ENCODE measurements at regions not wholly inside any gene's neighbourhood (a gene's known extent, or its start where the extent isn't known, plus 50 kb on each side); places are given as distances from the start of the nearest gene placed in this dataset.

- no peaks in the 10 kb centered on the region for H3K4me1 ChIP-seq
- TF ChIP-seq CTCF (IDR thresholded peaks at IDR 0.05): no peak
- DNase-seq: no peak
- 54 to 69% methylated on average over 5 of the region's 5 CpGs for WGBS, 2 donors
- no peaks in the 10 kb centered on the region for H3K36me3 ChIP-seq
- H3K27ac ChIP-seq: no peak overlapping the region
- intact Hi-C loops (cut with DNase I): no loop called here
- H3K27me3 ChIP-seq: peaks cover 0 to 47% (median 0%) of the 10 kb centered on the region in 7 donors
- no peaks in the 10 kb centered on the region for H3K9me3 ChIP-seq
- no peak for ATAC-seq
- H3K4me3 ChIP-seq: no peak overlapping the region
Observed at GRCh38 chr17:45649796-45650195, 134.3 kb upstream of the CRHR1 start.

GRCh38 chr17:45650561-45650960 is 133.6 kb upstream of the CRHR1 start:
- no peaks in the 10 kb centered on the region for H3K36me3 ChIP-seq
- 48 to 55% methylated on average over 10 of the region's 10 CpGs for WGBS, 2 donors
- no peak for TF ChIP-seq CTCF (IDR thresholded peaks at IDR 0.05)

DNA sequence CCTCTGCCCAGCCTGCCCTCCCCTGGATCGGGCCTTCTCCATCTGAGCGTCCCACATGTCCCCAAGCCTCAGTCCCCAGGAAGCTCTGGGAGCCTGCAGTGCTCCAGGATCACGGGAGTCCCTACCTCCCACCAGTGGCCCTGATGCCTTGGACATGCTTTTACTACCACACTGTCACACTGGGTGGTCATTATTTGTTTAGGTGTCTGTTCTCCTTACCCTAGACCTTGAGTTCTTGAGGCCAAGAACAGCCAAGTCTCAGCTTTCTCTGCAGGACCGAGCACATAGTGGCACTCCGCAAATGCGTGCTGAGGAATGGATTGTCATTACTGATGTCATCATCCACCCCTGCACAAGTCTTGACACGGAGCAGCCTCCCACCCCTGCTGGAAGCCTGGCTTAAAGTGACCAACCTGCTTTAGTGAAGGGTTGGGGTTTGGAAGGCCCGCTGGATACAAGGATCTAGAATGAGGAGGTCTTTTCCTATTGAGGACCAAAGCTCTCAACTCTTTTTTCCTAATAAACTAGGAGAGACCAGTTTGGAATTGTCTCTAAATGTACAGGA is 132.9 kb upstream of the CRHR1 start:
- no peaks in the 10 kb centered on the region for H3K9me3 ChIP-seq
- H3K27ac ChIP-seq: no peak overlapping the region
- H3K36me3 ChIP-seq: no peaks in the 10 kb centered on the region
- intact Hi-C loops (cut with DNase I): no loop called here
- 61 to 66% methylated on average over 8 of the region's 8 CpGs for WGBS, 2 donors
- TF ChIP-seq CTCF (IDR thresholded peaks at IDR 0.05): no peak
- H3K4me3 ChIP-seq: no peak overlapping the region
- ATAC-seq: no peak
- no peaks in the 10 kb centered on the region for H3K4me1 ChIP-seq
- peaks cover 0 to 51% (median 0%) of the 10 kb centered on the region in 7 donors for H3K27me3 ChIP-seq
- DNase-seq: no peak

More at GRCh38 chr17:45650561-45650960, 133.6 kb upstream of the CRHR1 start:
- H3K4me3 ChIP-seq: no peak overlapping the region
- H3K9me3 ChIP-seq: no peaks in the 10 kb centered on the region
- no peaks in the 10 kb centered on the region for H3K4me1 ChIP-seq
- H3K27me3 ChIP-seq: peaks cover 0 to 48% (median 0%) of the 10 kb centered on the region in 7 donors
- ATAC-seq (no peak), DNase-seq (no peak)
- intact Hi-C loops (cut with DNase I): no loop called here
- no peak overlapping the region for H3K27ac ChIP-seq

GRCh38 chr17:45653616-45654015 is 130.5 kb upstream of the CRHR1 start:
- H3K4me3 ChIP-seq: no peak overlapping the region
- H3K4me1 ChIP-seq: no peaks in the 10 kb centered on the region
- WGBS, 2 donors: 62 to 64% methylated on average over 4 of the region's 4 CpGs
- H3K9me3 ChIP-seq: no peaks in the 10 kb centered on the region
- no peak overlapping the region for H3K27ac ChIP-seq
- no peak for ATAC-seq
- DNase-seq: no peak
- H3K36me3 ChIP-seq: no peaks in the 10 kb centered on the region
- peaks cover 0 to 56% (median 4%) of the 10 kb centered on the region in 7 donors for H3K27me3 ChIP-seq
- TF ChIP-seq CTCF (IDR thresholded peaks at IDR 0.05): no peak
- intact Hi-C loops (cut with DNase I): no loop called here

All from heart right ventricle (tissue), 16 donors.